PC-3 (cell line): ENCODE measurements at regions not wholly inside any gene's neighbourhood (a gene's known extent, or its start where the extent isn't known, plus 50 kb on each side); places are given as distances from the start of the nearest gene placed in this dataset.

Experiments used
- ATAC-seq: fragments of 200-7000 bp; cut with Tn5 transposase; 2 replicates; pipeline ENCODE4 v1.9.1; 2020; ENCODE audit warnings: mild to moderate bottlenecking, moderate library complexity
- BruUV-seq: library from RNA; stranded (reverse); fragments of 400-500 nt; replicated peaks from 2 replicates; lab custom pipeline; 2021; lab: Mats Ljungman, UMichigan
- CTCF ChIA-PET: fragments of 300-600 bp; sonication (Branson Sonifier 250); formaldehyde crosslinking; loops from one replicate; lab custom pipeline; 2022; ENCODE audit warnings: antibody characterized with exemption; lab: Charles Lee
- POLR2A ChIA-PET: fragments of 300-600 bp; sonication (Branson Sonifier 250); formaldehyde crosslinking; loops from one replicate; lab custom pipeline; 2022; ENCODE audit warnings: antibody characterized with exemption; ENCODE audit not compliant: unreplicated experiment; lab: Charles Lee
- DNase-seq: peaks from one replicate; pipeline ENCODE4 v3.0.0-alpha.2; 2015
- H2AFZ ChIP-seq: fragments of 300-600 bp; sonication (generic); 2 replicates; pipeline ENCODE4 v1.6.0; 2016; ENCODE audit warnings: antibody characterized with exemption, low read length
- H3F3A ChIP-seq: fragments of 300-600 bp; sonication (generic); one replicate; pipeline ENCODE4 v1.6.0; 2017; ENCODE audit warnings: antibody characterized with exemption, low read length, control low read depth, mild to moderate bottlenecking; ENCODE audit not compliant: unreplicated experiment
- H3K27ac ChIP-seq: fragments of 300-600 bp; sonication (generic); 2 replicates; pipeline ENCODE4 v1.5.1; 2016; ENCODE audit warnings: mild to moderate bottlenecking, low read length
- H3K27me3 ChIP-seq: fragments of 300-600 bp; sonication (generic); 2 replicates; pipeline ENCODE4 v1.6.1; 2016; ENCODE audit warnings: low read length, mixed read lengths
- H3K36me3 ChIP-seq: fragments of 300-600 bp; sonication (generic); 2 replicates; pipeline ENCODE4 v1.6.1; 2016; ENCODE audit warnings: low read depth, mixed run types, low read length, mixed read lengths
- H3K4me1 ChIP-seq: fragments of 300-600 bp; sonication (generic); 2 replicates; pipeline ENCODE4 v1.5.1; 2016; ENCODE audit warnings: low read length; ENCODE audit not compliant: insufficient read depth
- H3K4me2 ChIP-seq: fragments of 300-600 bp; sonication (generic); 2 replicates; pipeline ENCODE4 v1.6.0; 2016; ENCODE audit warnings: low read length
- H3K4me3 ChIP-seq: fragments of 300-600 bp; sonication (generic); 2 replicates; pipeline ENCODE4 v1.5.1; 2016; ENCODE audit warnings: mild to moderate bottlenecking, low read length, mixed read lengths
- H3K79me2 ChIP-seq: fragments of 300-600 bp; sonication (generic); 2 replicates; pipeline ENCODE4 v1.6.1; 2017; ENCODE audit warnings: low read length, mixed read lengths
- H3K9ac ChIP-seq: fragments of 300-600 bp; sonication (generic); 2 replicates; pipeline ENCODE4 v1.6.0; 2016; ENCODE audit warnings: mild to moderate bottlenecking, low read length
- H3K9me2 ChIP-seq: fragments of 300-600 bp; sonication (generic); replicated peaks from 2 replicates; pipeline ENCODE4 v1.6.1; 2016; ENCODE audit warnings: mixed run types, low read length, mixed read lengths
- H3K9me3 ChIP-seq: fragments of 300-600 bp; sonication (generic); 2 replicates; pipeline ENCODE4 v1.6.1; 2016; ENCODE audit warnings: low read length, mixed read lengths
- H4K20me1 ChIP-seq: fragments of 300-600 bp; sonication (generic); 2 replicates; pipeline ENCODE4 v1.6.1; 2016; ENCODE audit warnings: low read length, mixed read lengths
- CTCF ChIP-seq: fragments of 300-600 bp; sonication (generic); conservative IDR thresholded peaks from 2 replicates; pipeline ENCODE4 v1.5.1; 2017; ENCODE audit warnings: antibody characterized with exemption, low read depth, mild to moderate bottlenecking, low read length
- EZH2 ChIP-seq: fragments of 300-600 bp; sonication (generic); IDR thresholded peaks from one replicate; pipeline ENCODE4 v1.6.1; 2017; ENCODE audit warnings: antibody characterized with exemption, mild to moderate bottlenecking, low read length; ENCODE audit not compliant: unreplicated experiment
- EZH2phosphoT487 ChIP-seq: fragments of 300-600 bp; sonication (generic); IDR thresholded peaks from 2 replicates; pipeline ENCODE4 v1.6.1; 2018; ENCODE audit warnings: mild to moderate bottlenecking, antibody characterized with exemption, low read length, borderline replicate concordance
- intact Hi-C: fragments of 100-400 bp; cut with micrococcal nuclease; formaldehyde crosslinking; loops from 2 replicates; pipeline ENCODE4 v1.9.0; 2023

GRCh38 chr11:131192628-131193027 lies 177.8 kb upstream of the NTM start:
- intact Hi-C loops = no loop called here
- H3K4me2 ChIP-seq = no peak overlapping the region
- no peak for DNase-seq

DNA sequence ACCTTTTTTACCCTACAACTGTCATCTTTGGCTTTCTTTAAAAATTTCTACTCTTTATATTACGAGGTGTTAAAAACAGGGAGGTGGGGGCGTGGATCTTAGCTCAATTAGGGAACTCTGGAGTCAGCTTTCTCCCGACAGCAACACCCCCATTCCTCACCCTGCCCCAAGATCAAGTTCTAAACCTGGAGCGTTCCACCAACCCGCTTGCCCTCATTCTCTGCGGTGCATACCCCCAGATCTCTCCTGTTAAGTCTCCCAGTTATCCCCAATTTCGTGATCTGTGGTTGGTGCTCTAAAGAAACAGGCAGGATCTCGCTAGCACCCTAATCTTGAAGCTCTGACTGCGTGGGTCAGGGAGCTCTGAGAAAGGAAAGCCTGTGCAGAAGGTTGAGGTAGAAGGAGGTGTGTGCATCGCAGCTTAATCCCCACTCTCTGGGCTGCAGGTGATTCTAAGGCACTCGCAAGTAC lies 177.3 kb upstream of the NTM start:
- no peak overlapping the region for H3K27ac ChIP-seq
- H3K4me1 ChIP-seq = no peaks in the 10 kb centered on the region
- no peaks in the 10 kb centered on the region for H3K79me2 ChIP-seq
- ATAC-seq (no peak), DNase-seq (no peak)
- H2AFZ ChIP-seq = no peak overlapping the region
- H4K20me1 ChIP-seq = no peaks in the 10 kb centered on the region
- no peak overlapping the region for H3K4me2 ChIP-seq
- POLR2A ChIA-PET = no interaction called here
- no peaks in the 10 kb centered on the region for H3F3A ChIP-seq
- no TSS peak for BruUV-seq
- H3K9me2 ChIP-seq = no peaks in the 10 kb centered on the region
- H3K4me3 ChIP-seq = no peak overlapping the region
- CTCF ChIA-PET = no interaction called here
- H3K9ac ChIP-seq = no peak overlapping the region
- no peak for TF ChIP-seq EZH2
- TF ChIP-seq CTCF = no peak
- no peak for TF ChIP-seq EZH2phosphoT487
- H3K36me3 ChIP-seq = no peaks in the 10 kb centered on the region
- H3K27me3 ChIP-seq = peaks cover 99% of the 10 kb centered on the region
- no peaks in the 10 kb centered on the region for H3K9me3 ChIP-seq
- intact Hi-C loops = no loop called here

More at GRCh38 chr11:131192628-131193027, 177.8 kb upstream of the NTM start:
- Histone ChIP-seq H3K36me3 (no peaks in the 10 kb centered on the region), H2AFZ (no peak overlapping the region), H3K9me3 (no peaks in the 10 kb centered on the region), H3K4me1 (no peaks in the 10 kb centered on the region), H3F3A (no peaks in the 10 kb centered on the region), H3K27me3 (peaks cover 99% of the 10 kb centered on the region), H3K9ac (no peak overlapping the region), H3K9me2 (no peaks in the 10 kb centered on the region), H3K79me2 (no peaks in the 10 kb centered on the region), H4K20me1 (no peaks in the 10 kb centered on the region), H3K4me3 (no peak overlapping the region), H3K27ac (no peak overlapping the region)
- CTCF ChIA-PET = no interaction called here
- POLR2A ChIA-PET = no interaction called here
- no TSS peak for BruUV-seq
- no peak for ATAC-seq
- TF ChIP-seq EZH2 = no peak
- no peak for TF ChIP-seq EZH2phosphoT487
- TF ChIP-seq CTCF = no peak

DNA sequence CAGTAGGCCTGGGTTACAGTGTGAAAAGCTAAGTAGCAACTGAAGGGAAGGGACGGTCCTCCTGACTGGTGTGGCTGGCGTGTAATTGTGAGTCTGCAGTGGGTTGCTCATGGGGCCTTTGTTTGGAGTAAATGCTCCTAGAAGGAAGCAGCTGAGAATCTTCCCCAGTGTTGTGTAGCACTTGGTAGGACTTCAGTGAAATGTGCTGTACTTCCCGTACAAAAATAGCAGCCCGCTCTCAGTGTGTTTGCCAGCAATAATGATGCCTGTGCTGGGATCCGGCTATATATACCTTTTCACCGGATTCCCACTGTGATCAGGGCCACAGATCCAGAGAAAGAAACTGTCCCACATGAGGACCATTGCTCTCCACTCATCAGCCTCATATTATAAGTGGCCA lies 175.7 kb upstream of the NTM start:
- DNase-seq = no peak
- TF ChIP-seq EZH2 (no peak), CTCF (no peak), EZH2phosphoT487 (no peak)
- no TSS peak for BruUV-seq
- H3K9me2 ChIP-seq = no peaks in the 10 kb centered on the region
- no peak overlapping the region for H2AFZ ChIP-seq
- H4K20me1 ChIP-seq = no peaks in the 10 kb centered on the region
- no peak for ATAC-seq
- H3K36me3 ChIP-seq = no peaks in the 10 kb centered on the region
- no peak overlapping the region for H3K27ac ChIP-seq
- H3K4me2 ChIP-seq = no peak overlapping the region
- no peaks in the 10 kb centered on the region for H3F3A ChIP-seq
- no peak overlapping the region for H3K9ac ChIP-seq
- H3K79me2 ChIP-seq = no peaks in the 10 kb centered on the region
- no peaks in the 10 kb centered on the region for H3K9me3 ChIP-seq
- intact Hi-C loops = no loop called here
- CTCF ChIA-PET = no interaction called here
- POLR2A ChIA-PET = no interaction called here
- H3K4me3 ChIP-seq = no peak overlapping the region
- H3K27me3 ChIP-seq = peaks cover 100% of the 10 kb centered on the region
- H3K4me1 ChIP-seq = no peaks in the 10 kb centered on the region
